ENCODE measurements at regions not wholly inside any gene's neighbourhood (a gene's known extent, or its start where the extent isn't known, plus 50 kb on each side); places are given as distances from the start of the nearest gene placed in this dataset.

- TF ChIP-seq EZH2 (IDR thresholded peaks at IDR 0.05) (no peak), CTCF (IDR thresholded peaks at IDR 0.05) (no peak)
Measured at GRCh38 chr20:17012546-17013226, 214.2 kb upstream of the PCSK2 start.
